Omental fat pad (tissue), 3 donors: ENCODE measurements at regions not wholly inside any gene's neighbourhood (a gene's known extent, or its start where the extent isn't known, plus 50 kb on each side); places are given as distances from the start of the nearest gene placed in this dataset.

Experiments
- ATAC-seq: fragments of 150-250 bp; one replicate; pipeline ENCODE4 v1.9.1; 2016; ENCODE audit warnings: mild to moderate bottlenecking, moderate library complexity; ENCODE audit not compliant: low FRiP score
- DNase-seq: peaks from one replicate; pipeline ENCODE4 v3.0.0-alpha.2; 2019; ENCODE audit warnings: low spot score
- TF ChIP-seq, protein P1 (sequence below), 3 donors: fragments of 450-650 bp; IDR thresholded peaks; one replicate each; pipeline ENCODE4 v1.5.1; 2016 to 2017; ENCODE audit warnings: antibody characterized with exemption in 3 of 3, mild to moderate bottlenecking in 3 of 3, moderate library complexity in 2 of 3

GRCh38 chr13:69204620-69205019, 903.0 kb upstream of the ATXN8OS start:
- ATAC-seq = no peak
- TF ChIP-seq, protein P1, sequence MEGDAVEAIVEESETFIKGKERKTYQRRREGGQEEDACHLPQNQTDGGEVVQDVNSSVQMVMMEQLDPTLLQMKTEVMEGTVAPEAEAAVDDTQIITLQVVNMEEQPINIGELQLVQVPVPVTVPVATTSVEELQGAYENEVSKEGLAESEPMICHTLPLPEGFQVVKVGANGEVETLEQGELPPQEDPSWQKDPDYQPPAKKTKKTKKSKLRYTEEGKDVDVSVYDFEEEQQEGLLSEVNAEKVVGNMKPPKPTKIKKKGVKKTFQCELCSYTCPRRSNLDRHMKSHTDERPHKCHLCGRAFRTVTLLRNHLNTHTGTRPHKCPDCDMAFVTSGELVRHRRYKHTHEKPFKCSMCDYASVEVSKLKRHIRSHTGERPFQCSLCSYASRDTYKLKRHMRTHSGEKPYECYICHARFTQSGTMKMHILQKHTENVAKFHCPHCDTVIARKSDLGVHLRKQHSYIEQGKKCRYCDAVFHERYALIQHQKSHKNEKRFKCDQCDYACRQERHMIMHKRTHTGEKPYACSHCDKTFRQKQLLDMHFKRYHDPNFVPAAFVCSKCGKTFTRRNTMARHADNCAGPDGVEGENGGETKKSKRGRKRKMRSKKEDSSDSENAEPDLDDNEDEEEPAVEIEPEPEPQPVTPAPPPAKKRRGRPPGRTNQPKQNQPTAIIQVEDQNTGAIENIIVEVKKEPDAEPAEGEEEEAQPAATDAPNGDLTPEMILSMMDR (IDR thresholded peaks at IDR 0.05) = no peak
- DNase-seq = no peak

- ATAC-seq (no peak), DNase-seq (no peak)
- TF ChIP-seq, protein P1 (IDR thresholded peaks at IDR 0.05) = no peak
These were observed 904.6 kb upstream of the ATXN8OS start for GRCh38 chr13:69202996-69203395.

DNA sequence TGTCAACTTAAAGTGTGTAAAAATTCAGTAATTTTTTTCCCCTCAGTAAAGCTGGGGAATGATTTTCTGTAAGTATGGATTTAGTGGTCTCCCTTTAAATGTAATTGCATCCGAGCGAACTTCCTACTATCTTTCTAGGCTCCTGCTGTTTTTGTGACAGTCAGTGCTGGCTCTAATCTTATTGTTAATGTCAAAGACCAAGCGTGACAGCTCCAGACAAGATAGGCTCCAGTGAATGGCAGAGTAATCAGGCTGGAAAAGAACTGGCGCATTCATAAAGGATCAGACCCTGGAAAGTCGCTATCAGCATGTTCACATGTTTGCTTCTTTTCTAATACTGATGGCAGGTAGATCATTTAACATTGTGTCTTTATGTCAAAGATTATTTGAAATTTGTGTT, 908.0 kb upstream of the ATXN8OS start:
- ATAC-seq (no peak), DNase-seq (no peak)
- TF ChIP-seq, protein P1 (IDR thresholded peaks at IDR 0.05) = no peak

- TF ChIP-seq, protein P1 (IDR thresholded peaks at IDR 0.05) = no peak
- DNase-seq (no peak), ATAC-seq (no peak)
These were observed 908.9 kb upstream of the ATXN8OS start for GRCh38 chr13:69198706-69199105.

GRCh38 chr13:69194130-69194529, 913.5 kb upstream of the ATXN8OS start:
- ATAC-seq = no peak
- DNase-seq = no peak
- TF ChIP-seq, protein P1 (IDR thresholded peaks at IDR 0.05) = no peak

DNA sequence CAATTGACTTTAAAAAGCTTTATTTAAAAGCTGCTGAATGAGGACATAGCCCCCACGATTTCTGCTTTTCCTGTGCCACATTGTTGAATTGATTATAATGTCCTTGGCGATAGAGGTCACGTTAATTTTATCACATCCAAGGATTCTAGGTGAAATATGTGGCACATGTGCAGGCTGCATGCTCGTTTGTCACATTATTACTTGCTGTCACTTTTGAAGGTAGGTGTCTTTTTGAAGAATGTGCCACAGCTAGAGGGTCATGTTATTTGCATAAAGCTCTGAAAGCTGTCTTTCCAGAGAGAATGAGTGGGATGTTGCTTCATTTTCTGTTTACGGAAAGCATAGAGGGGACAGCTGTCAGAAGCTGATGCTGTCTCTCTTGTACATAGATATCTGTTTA, 927.6 kb upstream of the ATXN8OS start:
- TF ChIP-seq, protein P1 (IDR thresholded peaks at IDR 0.05) = no peak
- no peak for DNase-seq
- no peak for ATAC-seq

- TF ChIP-seq, protein P1 (IDR thresholded peaks at IDR 0.05) = no peak
- DNase-seq = no peak
- no peak for ATAC-seq
These were observed 929.6 kb upstream of the ATXN8OS start for GRCh38 chr13:69178000-69178399.
